H54 (cell line): ENCODE measurements at regions not wholly inside any gene's neighbourhood (a gene's known extent, or its start where the extent isn't known, plus 50 kb on each side); places are given as distances from the start of the nearest gene placed in this dataset.

Experiments used
- DNase-seq: peaks from one replicate; pipeline ENCODE4 v3.0.0; 2011; ENCODE audit warnings: low spot score, mixed read lengths; ENCODE audit not compliant: insufficient read length
- FAIRE-seq: peaks from 3 replicates; lab custom pipeline; 2011; peaks lifted over from hg19 to GRCh38; lab: Jason Lieb, UNC
- POLR2A ChIP-seq: IDR thresholded peaks from 2 replicates; pipeline ENCODE4 v1.6.1; 2011; ENCODE audit warnings: low read depth, mild to moderate bottlenecking, low read length

- no peak for TF ChIP-seq POLR2A
- DNase-seq: no peak
- no peak for FAIRE-seq
Measured at GRCh38 chr10:44237364-44238049, 147.4 kb downstream of the CXCL12 start.

- FAIRE-seq: no peak
- TF ChIP-seq POLR2A: no peak
Measured at GRCh38 chr10:44235363-44235762, 149.5 kb downstream of the CXCL12 start.

GRCh38 chr10:44234483-44234875, 150.4 kb downstream of the CXCL12 start:
- FAIRE-seq (no peak), DNase-seq (no peak)
- no peak for TF ChIP-seq POLR2A

More at GRCh38 chr10:44235363-44235762, 149.5 kb downstream of the CXCL12 start:
- DNase-seq: no peak

- DNase-seq (no peak), FAIRE-seq (no peak)
- TF ChIP-seq POLR2A: no peak
Measured at GRCh38 chr10:44233561-44234482, 151.1 kb downstream of the CXCL12 start.

GRCh38 chr10:44217274-44217820, 167.6 kb downstream of the CXCL12 start:
- FAIRE-seq: no peak
- no peak for TF ChIP-seq POLR2A
- no peak for DNase-seq

- no peak for DNase-seq
- no peak for FAIRE-seq
- TF ChIP-seq POLR2A: no peak
Measured at GRCh38 chr10:44216073-44216472, 168.8 kb downstream of the CXCL12 start.

GRCh38 chr10:44209811-44210210, 175.1 kb downstream of the CXCL12 start:
- DNase-seq (no peak), FAIRE-seq (no peak)
- no peak for TF ChIP-seq POLR2A

GRCh38 chr10:44207160-44207559, 177.7 kb downstream of the CXCL12 start:
- no peak for DNase-seq
- no peak for TF ChIP-seq POLR2A
- no peak for FAIRE-seq

GRCh38 chr10:44206127-44206818, 178.6 kb downstream of the CXCL12 start:
- FAIRE-seq: no peak
- DNase-seq: no peak
- no peak for TF ChIP-seq POLR2A

- no peak for TF ChIP-seq POLR2A
- DNase-seq (no peak), FAIRE-seq (no peak)
Measured at GRCh38 chr10:44205067-44205466, 179.8 kb downstream of the CXCL12 start.

- DNase-seq (no peak), FAIRE-seq (no peak)
- no peak for TF ChIP-seq POLR2A
Measured at GRCh38 chr10:44203535-44203934, 181.4 kb downstream of the CXCL12 start.

GRCh38 chr10:44202952-44203351, 181.9 kb downstream of the CXCL12 start:
- no peak for TF ChIP-seq POLR2A
- FAIRE-seq (no peak), DNase-seq (no peak)

GRCh38 chr10:44201656-44202055, 183.2 kb downstream of the CXCL12 start:
- no peak for TF ChIP-seq POLR2A
- no peak for FAIRE-seq
- no peak for DNase-seq
